Activated B cell treated with CpG ODN at 0.5 μM for 24 hours (primary cell): ENCODE measurements at regions not wholly inside any gene's neighbourhood (a gene's known extent, or its start where the extent isn't known, plus 50 kb on each side); places are given as distances from the start of the nearest gene placed in this dataset.

Source experiments
- ATAC-seq: fragments of 200-7000 bp; cut with Tn5 transposase; one replicate; pipeline ENCODE4 v1.10.0; 2021; ENCODE audit warnings: low read depth, mild to moderate bottlenecking, moderate library complexity
- CTCF ChIA-PET: fragments of 350-600 bp; sonication (Branson Sonifier 250); formaldehyde crosslinking; loops from one replicate; lab custom pipeline; 2021; ENCODE audit warnings: antibody characterized with exemption; lab: Charles Lee
- POLR2A ChIA-PET: fragments of 350-600 bp; sonication (Branson Sonifier 250); formaldehyde crosslinking; loops from one replicate; lab custom pipeline; 2021; ENCODE audit warnings: antibody characterized with exemption; lab: Charles Lee
- DNase-seq: peaks from one replicate; pipeline ENCODE4 v3.0.0; 2022
- H3K27ac Mint-ChIP-seq: one replicate; pipeline ENCODE4 v1.8.0; 2020; ENCODE audit warnings: mixed read lengths
- H3K27me3 Mint-ChIP-seq: one replicate; pipeline ENCODE4 v1.8.0; 2021; ENCODE audit warnings: mixed read lengths
- H3K36me3 Mint-ChIP-seq: one replicate; pipeline ENCODE4 v1.8.0; 2021; ENCODE audit warnings: low read depth, mixed read lengths
- H3K4me1 Mint-ChIP-seq: one replicate; pipeline ENCODE4 v1.8.0; 2021; ENCODE audit warnings: mixed read lengths
- H3K4me3 Mint-ChIP-seq: one replicate; pipeline ENCODE4 v1.8.0; 2020; ENCODE audit warnings: mild to moderate bottlenecking, mixed read lengths
- H3K9me3 Mint-ChIP-seq: one replicate; pipeline ENCODE4 v1.8.0; 2020; ENCODE audit warnings: mixed read lengths
- CTCF ChIP-seq: fragments of 200-600 bp; IDR thresholded peaks from one replicate; pipeline ENCODE4 v1.8.0; 2022; ENCODE audit warnings: antibody characterized with exemption, mild to moderate bottlenecking
- intact Hi-C: fragments of 100-400 bp; cut with micrococcal nuclease; formaldehyde crosslinking; loops from one replicate; pipeline ENCODE4 v1.15.1; 2024

DNA sequence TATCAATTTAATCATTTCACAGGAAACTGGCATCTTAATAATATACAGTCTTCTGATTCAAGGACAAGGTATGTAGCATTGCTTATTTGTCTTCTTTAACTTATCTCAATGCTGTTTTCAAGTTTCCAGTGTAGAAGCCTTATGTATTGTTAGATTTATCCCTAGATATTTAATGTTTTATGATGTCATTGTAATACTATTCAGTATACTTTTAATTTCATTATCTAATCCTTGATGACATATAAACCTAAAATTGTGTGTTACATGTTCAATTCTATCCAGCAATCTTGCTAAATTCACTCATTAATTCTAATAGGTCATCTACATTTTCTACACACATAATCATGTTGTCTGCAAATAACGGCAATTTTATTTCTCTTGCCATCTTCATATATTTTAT, 126.3 kb upstream of the SEC61G start:
- ATAC-seq, result no peak
- CTCF ChIA-PET, result no interaction called here
- POLR2A ChIA-PET, result no interaction called here

DNA sequence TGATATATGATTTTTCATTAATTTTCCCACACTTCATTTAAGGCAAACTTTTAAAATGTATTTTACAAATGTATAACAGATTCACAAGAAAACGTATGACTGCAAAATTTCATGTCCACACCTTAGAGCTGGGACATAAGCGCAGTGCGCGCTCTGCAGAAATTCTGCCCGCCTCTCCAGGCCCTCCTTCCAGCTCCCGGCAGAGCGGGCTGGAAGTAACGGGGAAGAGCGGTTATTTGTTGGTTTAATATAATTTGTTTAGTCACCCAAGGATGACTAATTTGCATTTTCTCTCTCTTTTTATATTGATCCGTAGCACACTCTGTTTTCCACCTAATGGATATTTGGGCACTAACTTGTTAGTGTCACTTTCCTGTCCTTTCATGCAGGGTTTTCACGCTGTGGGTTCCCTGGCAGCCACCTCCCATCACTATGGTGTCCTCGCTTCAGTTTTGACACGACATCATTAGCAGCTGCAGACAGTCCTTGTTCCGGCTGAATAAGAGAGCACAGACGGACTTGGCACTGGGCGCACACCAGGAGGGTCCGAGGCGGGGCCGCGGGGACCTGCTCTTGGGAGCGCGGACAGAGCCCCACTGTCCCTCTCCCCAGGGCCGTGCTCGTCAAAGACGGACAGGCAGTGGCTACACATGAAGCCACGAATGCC, 129.2 kb upstream of the SEC61G start:
- H3K27ac Mint-ChIP-seq, result no peak overlapping the region
- H3K4me3 Mint-ChIP-seq, result no peak overlapping the region
- ChIA-PET POLR2A (no interaction called here), CTCF (no interaction called here)
- H3K27me3 Mint-ChIP-seq, result peaks cover 5% of the 10 kb centered on the region
- no peak for TF ChIP-seq CTCF
- ATAC-seq (no peak), DNase-seq (no peak)
- intact Hi-C loops, result no loop called here
- no peaks in the 10 kb centered on the region for H3K36me3 Mint-ChIP-seq
- no peaks in the 10 kb centered on the region for H3K9me3 Mint-ChIP-seq
- H3K4me1 Mint-ChIP-seq, result no peaks in the 10 kb centered on the region

More for the DNA sequence above, 126.3 kb upstream of the SEC61G start:
- intact Hi-C loops, result no loop called here
- no peak for TF ChIP-seq CTCF
- Mint-ChIP-seq H3K27me3 (peaks cover 3% of the 10 kb centered on the region), H3K4me3 (no peak overlapping the region), H3K27ac (no peak overlapping the region), H3K4me1 (no peaks in the 10 kb centered on the region), H3K36me3 (no peaks in the 10 kb centered on the region), H3K9me3 (no peaks in the 10 kb centered on the region)
- DNase-seq, result no peak

DNA sequence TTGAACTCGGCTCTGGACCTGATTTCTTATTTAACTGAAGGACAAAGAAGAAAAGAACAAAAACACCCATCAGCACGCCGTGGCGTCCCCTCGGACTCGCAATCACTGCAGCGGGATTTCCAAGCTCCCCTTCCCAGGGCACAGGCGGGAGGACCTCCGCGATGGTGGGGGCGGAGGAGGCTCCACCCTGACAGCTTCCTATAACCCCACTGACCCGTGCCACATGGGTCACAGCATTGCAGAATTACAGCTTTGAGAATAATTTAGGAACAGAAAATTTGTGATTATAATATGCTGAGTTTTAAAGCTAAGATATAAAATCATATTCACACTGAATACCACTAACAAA, 129.7 kb upstream of the SEC61G start:
- ChIA-PET CTCF (no interaction called here), POLR2A (no interaction called here)
- Mint-ChIP-seq H3K27me3 (peaks cover 6% of the 10 kb centered on the region), H3K4me1 (no peaks in the 10 kb centered on the region), H3K36me3 (no peaks in the 10 kb centered on the region), H3K27ac (no peak overlapping the region), H3K4me3 (no peak overlapping the region), H3K9me3 (no peaks in the 10 kb centered on the region)
- ATAC-seq (no peak), DNase-seq (no peak)
- intact Hi-C loops, result no loop called here
- TF ChIP-seq CTCF, result no peak

DNA sequence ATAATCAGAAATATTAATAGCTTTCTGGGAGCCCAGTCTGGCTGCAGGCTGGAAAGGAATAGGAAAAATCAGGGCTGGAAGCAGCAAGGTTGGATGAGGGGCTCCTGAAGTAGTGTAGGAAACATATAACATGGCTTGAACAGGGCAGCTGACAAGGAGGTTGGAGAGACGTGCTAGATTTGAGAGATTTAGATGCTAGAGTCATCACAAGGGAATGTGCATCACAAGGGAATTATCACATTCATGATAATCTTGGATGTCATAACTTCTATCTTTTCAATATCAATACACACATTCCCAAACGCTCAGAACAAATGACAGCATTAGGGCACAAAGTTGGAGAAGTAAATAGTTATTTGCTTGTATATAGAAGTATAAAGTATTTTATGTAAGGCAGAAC, 120.9 kb upstream of the EGFR start:
- Mint-ChIP-seq H3K4me3 (no peak overlapping the region), H3K9me3 (no peaks in the 10 kb centered on the region), H3K27me3 (peaks cover 4% of the 10 kb centered on the region), H3K4me1 (no peaks in the 10 kb centered on the region), H3K36me3 (no peaks in the 10 kb centered on the region), H3K27ac (no peak overlapping the region)
- DNase-seq, result no peak
- intact Hi-C loops, result no loop called here
- ChIA-PET POLR2A (no interaction called here), CTCF (no interaction called here)
- TF ChIP-seq CTCF, result no peak
- no peak for ATAC-seq

GRCh38 chr7:54898659-54899340, 120.0 kb upstream of the EGFR start:
- DNase-seq (no peak), ATAC-seq (no peak)
- no peak for TF ChIP-seq CTCF
- peaks cover 3% of the 10 kb centered on the region for H3K27me3 Mint-ChIP-seq
- no peak overlapping the region for H3K4me3 Mint-ChIP-seq
- no peak overlapping the region for H3K27ac Mint-ChIP-seq
- intact Hi-C loops, result no loop called here
- H3K4me1 Mint-ChIP-seq, result no peaks in the 10 kb centered on the region
- no peaks in the 10 kb centered on the region for H3K9me3 Mint-ChIP-seq
- H3K36me3 Mint-ChIP-seq, result no peaks in the 10 kb centered on the region
- ChIA-PET CTCF (no interaction called here), POLR2A (no interaction called here)
